Stomach (tissue), 4 donors: ENCODE measurements at regions not wholly inside any gene's neighbourhood (a gene's known extent, or its start where the extent isn't known, plus 50 kb on each side); places are given as distances from the start of the nearest gene placed in this dataset.

Experiments used
- POLR2A ChIP-seq, 4 donors: fragments of 450-650 bp; IDR thresholded peaks; one replicate each; pipeline ENCODE4 v1.6.1; 2016; ENCODE audit warnings: antibody characterized with exemption in 4 of 4, control low read depth in 2 of 4, mild to moderate bottlenecking in 1 of 4, moderate library complexity in 1 of 4
- TF ChIP-seq, protein P1 (sequence below), 7 experiments: fragments of 450-650 bp in 4 of 7; fragments of 200-600 bp in 3 of 7; sonication (generic) in 3 of 7; IDR thresholded peaks; one replicate each; pipeline ENCODE4 v1.5.1; 2016 to 2019; ENCODE audit warnings: antibody characterized with exemption in 7 of 7, control low read depth in 2 of 7, mild to moderate bottlenecking in 1 of 7

DNA sequence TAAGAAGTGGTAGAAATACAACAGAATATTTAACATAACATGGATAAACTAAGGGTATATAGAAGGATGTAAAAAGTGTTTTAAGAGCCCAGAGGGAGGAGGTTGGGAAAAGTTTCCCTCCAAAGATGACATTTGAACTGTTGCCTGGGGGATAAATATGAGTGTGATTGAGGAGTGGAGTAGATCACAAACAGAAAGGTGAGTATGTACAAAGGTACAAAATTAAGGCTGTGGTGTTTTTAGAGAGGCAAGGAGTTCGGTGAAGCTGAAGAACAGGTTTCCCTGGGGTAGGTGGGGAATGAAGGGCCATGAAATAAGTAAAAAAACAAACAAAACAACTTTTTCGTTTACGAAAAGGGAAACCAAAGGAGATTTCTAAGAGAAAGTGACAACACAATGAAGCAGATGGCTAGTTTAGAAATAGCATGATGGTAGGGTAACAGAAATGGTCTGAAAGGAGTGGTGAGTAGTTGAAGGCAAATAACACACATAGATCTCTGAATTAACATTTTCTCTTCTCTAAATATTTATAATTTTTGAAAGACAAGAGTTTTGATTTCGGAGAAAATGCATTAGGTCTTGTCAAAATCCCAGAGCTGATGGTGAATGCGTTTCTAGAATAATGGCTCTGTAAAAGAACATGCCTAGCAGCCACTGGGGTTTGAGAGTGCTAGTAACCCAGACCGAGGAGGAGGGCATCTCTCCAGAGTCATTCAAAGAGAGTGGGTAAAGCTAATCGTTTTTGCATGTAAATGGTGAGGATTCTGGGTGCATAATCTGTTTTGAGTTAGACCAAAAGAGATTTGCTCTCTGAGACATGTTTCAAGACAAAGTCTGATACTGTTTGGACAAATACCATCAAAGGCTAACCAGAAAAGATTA is 240.4 kb upstream of the DCN start:
- TF ChIP-seq, protein P1, sequence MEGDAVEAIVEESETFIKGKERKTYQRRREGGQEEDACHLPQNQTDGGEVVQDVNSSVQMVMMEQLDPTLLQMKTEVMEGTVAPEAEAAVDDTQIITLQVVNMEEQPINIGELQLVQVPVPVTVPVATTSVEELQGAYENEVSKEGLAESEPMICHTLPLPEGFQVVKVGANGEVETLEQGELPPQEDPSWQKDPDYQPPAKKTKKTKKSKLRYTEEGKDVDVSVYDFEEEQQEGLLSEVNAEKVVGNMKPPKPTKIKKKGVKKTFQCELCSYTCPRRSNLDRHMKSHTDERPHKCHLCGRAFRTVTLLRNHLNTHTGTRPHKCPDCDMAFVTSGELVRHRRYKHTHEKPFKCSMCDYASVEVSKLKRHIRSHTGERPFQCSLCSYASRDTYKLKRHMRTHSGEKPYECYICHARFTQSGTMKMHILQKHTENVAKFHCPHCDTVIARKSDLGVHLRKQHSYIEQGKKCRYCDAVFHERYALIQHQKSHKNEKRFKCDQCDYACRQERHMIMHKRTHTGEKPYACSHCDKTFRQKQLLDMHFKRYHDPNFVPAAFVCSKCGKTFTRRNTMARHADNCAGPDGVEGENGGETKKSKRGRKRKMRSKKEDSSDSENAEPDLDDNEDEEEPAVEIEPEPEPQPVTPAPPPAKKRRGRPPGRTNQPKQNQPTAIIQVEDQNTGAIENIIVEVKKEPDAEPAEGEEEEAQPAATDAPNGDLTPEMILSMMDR (IDR thresholded peaks at IDR 0.05): no peak
- no peak for TF ChIP-seq POLR2A (IDR thresholded peaks at IDR 0.05)
